Loucy (cell line): ENCODE measurements at regions not wholly inside any gene's neighbourhood (a gene's known extent, or its start where the extent isn't known, plus 50 kb on each side); places are given as distances from the start of the nearest gene placed in this dataset.

Source experiments
- EZH2phosphoT487 ChIP-seq: fragments of 200-600 bp; IDR thresholded peaks from 2 replicates; pipeline ENCODE4 v1.6.1; 2018; ENCODE audit warnings: antibody characterized with exemption, mild to moderate bottlenecking, moderate library complexity, borderline replicate concordance
- TF ChIP-seq, protein P1 (sequence below): fragments of 200-600 bp; sonication (generic); conservative IDR thresholded peaks from 2 replicates; pipeline ENCODE4 v1.5.1; 2014; ENCODE audit warnings: mild to moderate bottlenecking, antibody characterized with exemption, low read length

DNA sequence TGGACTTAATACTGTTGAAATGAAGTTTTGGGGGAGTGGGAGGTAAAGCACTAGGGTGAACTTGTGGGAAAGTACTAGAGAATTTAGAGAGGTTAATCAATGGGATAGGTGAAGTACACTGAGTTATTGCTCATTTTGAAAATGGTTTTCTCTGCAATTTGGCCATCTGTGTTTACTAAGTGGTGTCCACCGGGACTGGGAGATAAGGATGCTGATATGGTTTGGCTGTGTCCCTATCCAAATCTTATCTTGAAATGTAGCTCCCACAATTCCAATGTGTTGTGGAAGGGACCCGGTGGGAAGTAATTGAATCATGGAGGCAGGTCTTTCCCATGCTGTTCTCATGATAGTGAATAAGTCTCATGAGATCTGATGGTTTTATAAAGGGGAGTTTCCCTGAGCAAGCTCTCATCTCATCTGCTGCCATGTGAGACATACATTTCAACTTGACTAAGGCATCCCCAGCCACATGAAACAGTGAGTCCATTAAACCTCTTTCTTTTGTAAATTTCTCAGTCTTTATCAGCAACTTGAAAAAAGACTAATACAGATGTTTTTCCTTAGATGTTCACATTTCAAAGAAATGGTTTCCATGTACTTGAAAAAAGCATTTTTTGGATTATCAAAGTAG lies 1569.4 kb upstream of the PRR20A start:
- TF ChIP-seq, protein P1, sequence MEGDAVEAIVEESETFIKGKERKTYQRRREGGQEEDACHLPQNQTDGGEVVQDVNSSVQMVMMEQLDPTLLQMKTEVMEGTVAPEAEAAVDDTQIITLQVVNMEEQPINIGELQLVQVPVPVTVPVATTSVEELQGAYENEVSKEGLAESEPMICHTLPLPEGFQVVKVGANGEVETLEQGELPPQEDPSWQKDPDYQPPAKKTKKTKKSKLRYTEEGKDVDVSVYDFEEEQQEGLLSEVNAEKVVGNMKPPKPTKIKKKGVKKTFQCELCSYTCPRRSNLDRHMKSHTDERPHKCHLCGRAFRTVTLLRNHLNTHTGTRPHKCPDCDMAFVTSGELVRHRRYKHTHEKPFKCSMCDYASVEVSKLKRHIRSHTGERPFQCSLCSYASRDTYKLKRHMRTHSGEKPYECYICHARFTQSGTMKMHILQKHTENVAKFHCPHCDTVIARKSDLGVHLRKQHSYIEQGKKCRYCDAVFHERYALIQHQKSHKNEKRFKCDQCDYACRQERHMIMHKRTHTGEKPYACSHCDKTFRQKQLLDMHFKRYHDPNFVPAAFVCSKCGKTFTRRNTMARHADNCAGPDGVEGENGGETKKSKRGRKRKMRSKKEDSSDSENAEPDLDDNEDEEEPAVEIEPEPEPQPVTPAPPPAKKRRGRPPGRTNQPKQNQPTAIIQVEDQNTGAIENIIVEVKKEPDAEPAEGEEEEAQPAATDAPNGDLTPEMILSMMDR = no peak
- no peak for TF ChIP-seq EZH2phosphoT487
